ENCODE measurements at regions not wholly inside any gene's neighbourhood (a gene's known extent, or its start where the extent isn't known, plus 50 kb on each side); places are given as distances from the start of the nearest gene placed in this dataset.

DNA sequence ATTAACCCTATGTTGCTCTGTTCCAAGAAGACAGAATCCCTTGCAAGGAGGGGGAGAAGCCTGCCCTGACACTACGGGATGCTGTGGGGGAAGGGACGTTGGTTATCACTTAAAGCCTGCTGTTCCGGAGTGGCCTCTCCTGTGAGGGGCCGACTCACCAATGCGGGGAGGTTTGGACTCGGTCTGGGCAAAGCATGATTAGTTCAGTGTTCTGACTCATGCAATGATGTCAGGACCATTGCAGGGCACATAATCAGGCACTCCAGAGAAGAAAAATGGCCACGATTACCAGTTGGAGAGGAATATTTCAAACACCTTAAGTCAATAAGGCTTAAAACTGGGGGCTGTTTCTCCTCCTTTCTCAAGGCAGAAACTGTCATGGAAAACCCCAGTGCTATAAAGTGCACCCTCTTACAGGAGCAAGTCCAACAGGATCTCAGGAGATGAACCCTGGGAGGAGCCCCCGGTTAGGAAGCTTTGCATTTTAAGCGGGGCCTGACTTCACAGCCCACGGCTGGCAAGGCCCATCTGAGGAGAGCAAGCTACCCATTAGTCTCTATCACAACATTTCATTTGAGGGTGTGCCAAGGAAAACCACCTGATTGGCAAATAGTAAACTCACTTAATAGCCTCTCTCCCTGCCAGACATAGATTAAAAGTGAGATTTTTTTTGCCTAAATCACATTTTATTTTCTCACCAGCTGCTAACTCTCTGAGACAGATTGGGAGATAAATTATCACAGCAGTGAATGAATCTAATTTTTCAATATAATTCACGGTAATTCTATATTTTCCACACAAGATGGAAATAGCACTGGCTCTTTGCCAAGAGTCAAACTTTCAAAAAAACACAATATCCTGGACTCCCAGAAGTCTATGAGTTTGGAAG lies 202.5 kb downstream of the C1orf94 start:
- ChIA-PET POLR2A (no interaction called here), CTCF (no interaction called here)
- no peak for DNase-seq
- no peaks in the 10 kb centered on the region for H3K36me3 Mint-ChIP-seq
- no peak overlapping the region for H3K4me3 Mint-ChIP-seq
- H3K27ac Mint-ChIP-seq, result no peak overlapping the region
- H3K27me3 Mint-ChIP-seq, result peaks cover 43% of the 10 kb centered on the region
- intact Hi-C loops (cut with micrococcal nuclease), result no loop called here
- H3K9me3 Mint-ChIP-seq, result no peaks in the 10 kb centered on the region
- no peaks in the 10 kb centered on the region for H3K4me1 Mint-ChIP-seq (ENCODE audit: low read depth)

GRCh38 chr1:34379911-34380310 lies 203.2 kb downstream of the C1orf94 start:
- Mint-ChIP-seq H3K27me3 (peaks cover 44% of the 10 kb centered on the region), H3K4me3 (no peak overlapping the region), H3K4me1 (ENCODE audit: low read depth) (no peaks in the 10 kb centered on the region), H3K36me3 (no peaks in the 10 kb centered on the region), H3K9me3 (no peaks in the 10 kb centered on the region), H3K27ac (no peak overlapping the region)
- intact Hi-C loops (cut with micrococcal nuclease), result no loop called here
- POLR2A ChIA-PET, result no interaction called here
- DNase-seq, result no peak
- CTCF ChIA-PET, result no interaction called here

DNA sequence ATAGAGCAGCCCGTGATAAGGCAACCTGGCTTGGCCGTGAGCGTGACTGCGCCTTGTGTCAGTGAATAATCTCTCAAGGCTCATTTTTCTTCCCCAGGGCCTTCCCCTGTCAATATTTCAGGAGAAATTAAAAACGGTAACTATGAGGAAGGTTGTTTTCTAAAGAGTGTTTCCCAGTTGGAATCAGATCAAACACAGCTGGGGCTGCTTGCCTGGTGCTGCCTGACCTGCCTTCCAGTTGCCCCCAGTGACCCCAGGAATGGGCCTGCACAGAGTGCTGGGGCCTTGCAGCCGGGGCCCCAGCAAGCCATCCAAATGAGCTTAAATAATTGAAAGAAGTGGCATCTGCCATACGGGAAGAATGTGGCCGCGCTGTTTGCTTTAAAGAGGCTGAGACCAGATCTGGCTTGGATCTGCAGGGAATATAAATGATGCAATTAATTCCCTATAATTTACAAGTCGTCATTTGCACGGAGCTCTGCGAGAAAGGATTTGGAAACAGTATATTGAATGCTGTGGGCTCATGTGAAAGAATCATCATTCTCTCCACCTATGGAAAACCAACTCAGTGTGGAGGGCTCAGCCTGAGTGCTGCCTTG lies 203.9 kb downstream of the C1orf94 start:
- POLR2A ChIA-PET, result no interaction called here
- DNase-seq, result no peak
- no peak overlapping the region for H3K4me3 Mint-ChIP-seq
- peaks cover 44% of the 10 kb centered on the region for H3K27me3 Mint-ChIP-seq
- intact Hi-C loops (cut with micrococcal nuclease), result no loop called here
- H3K27ac Mint-ChIP-seq, result no peak overlapping the region
- H3K4me1 Mint-ChIP-seq (ENCODE audit: low read depth), result no peaks in the 10 kb centered on the region
- H3K36me3 Mint-ChIP-seq, result no peaks in the 10 kb centered on the region
- no peaks in the 10 kb centered on the region for H3K9me3 Mint-ChIP-seq
- CTCF ChIA-PET, result no interaction called here

DNA sequence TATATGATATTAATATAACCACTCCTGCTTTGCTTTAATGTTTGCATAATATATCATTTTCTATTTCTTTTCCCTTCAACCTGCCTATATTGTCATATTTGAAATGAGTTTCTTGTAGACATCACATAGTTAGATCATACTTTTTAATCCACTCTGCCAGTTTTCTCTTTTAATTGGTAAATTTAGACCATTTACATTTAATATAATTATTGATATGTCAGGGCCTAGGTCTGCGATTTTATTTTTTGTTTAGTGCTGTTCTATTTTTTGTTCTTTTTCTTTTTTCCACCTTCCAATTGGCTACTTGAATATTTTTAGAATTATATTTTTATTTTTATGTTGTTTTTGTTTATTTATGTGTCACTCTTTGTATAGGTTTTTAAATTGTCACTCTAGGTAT lies 213.3 kb downstream of the C1orf94 start:
- no peak overlapping the region for H3K27ac Mint-ChIP-seq
- intact Hi-C loops (cut with micrococcal nuclease), result no loop called here
- POLR2A ChIA-PET, result no interaction called here
- CTCF ChIA-PET, result no interaction called here
- H3K4me1 Mint-ChIP-seq (ENCODE audit: low read depth), result no peaks in the 10 kb centered on the region
- no peak for DNase-seq
- no peak overlapping the region for H3K4me3 Mint-ChIP-seq
- no peaks in the 10 kb centered on the region for H3K36me3 Mint-ChIP-seq
- peaks cover 6% of the 10 kb centered on the region for H3K27me3 Mint-ChIP-seq
- H3K9me3 Mint-ChIP-seq, result peaks cover 3% of the 10 kb centered on the region

DNA sequence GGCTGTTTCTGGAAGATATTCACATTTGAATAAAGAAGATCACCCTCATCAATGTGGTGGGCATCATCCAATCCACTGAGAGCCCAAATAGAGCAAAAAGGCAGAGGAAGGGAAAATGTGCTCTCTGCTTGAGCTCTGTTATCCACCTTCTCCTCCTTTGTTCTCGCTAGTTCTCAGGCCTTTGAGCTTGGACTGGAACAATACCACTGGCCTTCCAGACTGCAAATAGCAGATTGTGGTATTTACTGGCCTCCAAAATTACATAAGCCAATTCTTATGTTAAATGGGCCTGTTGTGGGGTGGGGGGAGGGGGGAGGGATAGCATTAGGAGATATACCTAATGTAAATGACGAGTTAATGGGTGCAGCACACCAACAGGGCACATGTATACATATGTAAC lies 219.3 kb downstream of the C1orf94 start:
- H3K4me1 Mint-ChIP-seq (ENCODE audit: low read depth), result no peaks in the 10 kb centered on the region
- DNase-seq, result no peak
- no peak overlapping the region for H3K27ac Mint-ChIP-seq
- H3K27me3 Mint-ChIP-seq, result peaks cover 6% of the 10 kb centered on the region
- no peak overlapping the region for H3K4me3 Mint-ChIP-seq
- ChIA-PET CTCF (no interaction called here), POLR2A (no interaction called here)
- intact Hi-C loops (cut with micrococcal nuclease), result no loop called here
- no peaks in the 10 kb centered on the region for H3K36me3 Mint-ChIP-seq
- no peaks in the 10 kb centered on the region for H3K9me3 Mint-ChIP-seq

DNA sequence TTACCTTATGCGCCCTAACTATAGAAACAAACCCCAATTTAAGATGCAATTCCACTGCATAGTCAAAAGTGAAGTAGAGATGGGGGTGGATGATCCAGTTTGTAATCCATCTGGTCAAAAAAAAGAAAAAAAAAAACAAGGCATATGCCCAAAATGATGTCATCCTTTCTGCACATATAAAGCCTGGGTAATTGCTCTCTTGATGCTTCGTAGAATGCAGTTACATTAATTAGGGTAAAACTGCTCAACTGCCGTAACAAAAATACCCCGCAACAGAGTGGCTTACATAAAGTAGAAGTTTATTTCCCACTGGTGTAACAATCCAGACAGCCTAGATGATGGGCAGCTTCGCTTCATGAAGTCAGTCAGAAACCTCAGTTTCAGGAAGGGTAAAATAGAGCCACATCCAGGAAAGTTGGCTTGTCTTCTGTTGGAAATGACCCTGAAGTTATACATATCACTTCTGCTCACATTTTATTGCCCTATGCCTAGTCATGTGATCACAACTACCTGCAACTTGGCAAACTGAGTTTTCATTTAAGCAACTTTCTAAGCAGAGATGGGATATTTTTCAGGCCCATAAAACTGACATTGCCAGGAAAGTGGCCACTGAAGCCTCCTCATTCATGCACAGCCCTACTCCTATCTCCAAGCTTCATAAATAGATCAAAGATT lies 221.7 kb downstream of the C1orf94 start:
- Mint-ChIP-seq H3K4me1 (ENCODE audit: low read depth) (no peaks in the 10 kb centered on the region), H3K27ac (no peak overlapping the region), H3K4me3 (no peak overlapping the region), H3K36me3 (no peaks in the 10 kb centered on the region), H3K9me3 (no peaks in the 10 kb centered on the region), H3K27me3 (peaks cover 4% of the 10 kb centered on the region)
- ChIA-PET POLR2A (no interaction called here), CTCF (no interaction called here)
- no peak for DNase-seq
- intact Hi-C loops (cut with micrococcal nuclease), result no loop called here

DNA sequence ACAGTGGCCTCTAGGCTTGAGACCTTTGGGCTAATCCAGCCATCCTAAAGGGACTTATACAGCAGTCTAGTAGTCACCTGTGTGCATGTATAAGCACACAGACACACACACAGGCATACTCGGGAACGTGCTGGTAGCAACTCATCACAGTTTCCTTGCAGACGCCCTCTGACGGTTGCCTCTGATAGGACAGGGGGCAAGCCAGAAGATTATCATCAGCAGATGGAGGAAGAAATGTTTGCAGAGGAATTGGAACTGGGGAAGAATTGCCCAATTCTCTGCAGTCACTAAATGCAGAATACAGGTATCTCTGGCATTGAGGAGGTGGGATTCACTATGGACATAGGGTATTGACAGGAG lies 222.2 kb downstream of the C1orf94 start:
- DNase-seq, result no peak
- no peak overlapping the region for H3K27ac Mint-ChIP-seq
- CTCF ChIA-PET, result no interaction called here
- no peak overlapping the region for H3K4me3 Mint-ChIP-seq
- POLR2A ChIA-PET, result no interaction called here
- peaks cover 4% of the 10 kb centered on the region for H3K27me3 Mint-ChIP-seq
- intact Hi-C loops (cut with micrococcal nuclease), result no loop called here
- H3K4me1 Mint-ChIP-seq (ENCODE audit: low read depth), result no peaks in the 10 kb centered on the region
- no peaks in the 10 kb centered on the region for H3K9me3 Mint-ChIP-seq
- no peaks in the 10 kb centered on the region for H3K36me3 Mint-ChIP-seq

DNA sequence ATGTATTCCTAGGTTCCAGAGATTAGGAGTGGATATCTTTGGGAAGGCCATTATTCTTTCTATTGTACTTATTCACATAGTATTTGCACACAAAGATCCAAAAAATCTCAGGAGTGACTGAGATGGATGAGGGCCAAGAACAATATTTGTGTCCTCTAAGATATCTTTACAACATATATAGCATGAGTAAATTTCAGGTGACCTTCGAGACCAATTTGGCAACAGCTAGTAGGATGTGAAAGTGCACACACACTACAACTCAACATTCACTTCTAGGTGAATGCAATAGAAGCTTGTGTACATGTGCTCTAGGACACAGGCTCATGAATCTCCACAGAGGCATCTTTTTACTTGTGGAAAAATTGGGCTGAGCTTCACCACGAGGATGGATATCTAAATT lies 224.0 kb downstream of the C1orf94 start:
- H3K36me3 Mint-ChIP-seq, result no peaks in the 10 kb centered on the region
- H3K27ac Mint-ChIP-seq, result no peak overlapping the region
- H3K4me3 Mint-ChIP-seq, result no peak overlapping the region
- CTCF ChIA-PET, result no interaction called here
- no peaks in the 10 kb centered on the region for H3K4me1 Mint-ChIP-seq (ENCODE audit: low read depth)
- peaks cover 4% of the 10 kb centered on the region for H3K27me3 Mint-ChIP-seq
- POLR2A ChIA-PET, result no interaction called here
- DNase-seq, result no peak
- peaks cover 4% of the 10 kb centered on the region for H3K9me3 Mint-ChIP-seq
- intact Hi-C loops (cut with micrococcal nuclease), result no loop called here

DNA sequence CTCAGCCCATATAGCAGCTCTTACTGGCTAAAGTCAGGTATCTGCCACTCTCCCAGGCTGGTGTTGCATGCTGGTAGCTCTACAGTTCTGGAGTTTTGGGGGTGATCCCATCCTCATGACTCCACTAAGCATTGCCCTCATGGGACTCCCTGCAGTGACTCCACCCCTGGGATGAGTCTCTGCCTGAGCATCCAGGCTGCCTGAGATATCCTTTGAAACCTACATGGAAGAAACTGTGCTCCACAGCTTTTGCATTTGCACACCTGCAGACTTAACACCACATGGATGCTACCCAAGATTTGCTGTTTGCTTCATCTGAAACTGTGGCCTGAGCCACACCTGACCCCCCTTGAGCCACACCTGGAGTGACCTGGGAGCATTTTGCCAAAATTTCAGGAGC lies 226.4 kb downstream of the C1orf94 start:
- Mint-ChIP-seq H3K36me3 (no peaks in the 10 kb centered on the region), H3K4me3 (no peak overlapping the region), H3K9me3 (peaks cover 4% of the 10 kb centered on the region), H3K27me3 (peaks cover 9% of the 10 kb centered on the region), H3K27ac (no peak overlapping the region), H3K4me1 (ENCODE audit: low read depth) (no peaks in the 10 kb centered on the region)
- intact Hi-C loops (cut with micrococcal nuclease), result no loop called here
- no peak for DNase-seq
- ChIA-PET CTCF (no interaction called here), POLR2A (no interaction called here)

GRCh38 chr1:34404804-34405203 lies 228.1 kb downstream of the C1orf94 start:
- DNase-seq, result no peak
- no peak overlapping the region for H3K4me3 Mint-ChIP-seq
- intact Hi-C loops (cut with micrococcal nuclease), result no loop called here
- POLR2A ChIA-PET, result no interaction called here
- CTCF ChIA-PET, result no interaction called here
- H3K27me3 Mint-ChIP-seq, result peaks cover 6% of the 10 kb centered on the region
- no peak overlapping the region for H3K27ac Mint-ChIP-seq
- peaks cover 4% of the 10 kb centered on the region for H3K9me3 Mint-ChIP-seq
- H3K36me3 Mint-ChIP-seq, result no peaks in the 10 kb centered on the region
- no peaks in the 10 kb centered on the region for H3K4me1 Mint-ChIP-seq (ENCODE audit: low read depth)

GRCh38 chr1:34405266-34405959 lies 228.7 kb downstream of the C1orf94 start:
- intact Hi-C loops (cut with micrococcal nuclease), result no loop called here
- Mint-ChIP-seq H3K36me3 (no peaks in the 10 kb centered on the region), H3K27me3 (peaks cover 6% of the 10 kb centered on the region), H3K27ac (no peak overlapping the region), H3K9me3 (peaks cover 4% of the 10 kb centered on the region), H3K4me3 (no peak overlapping the region), H3K4me1 (ENCODE audit: low read depth) (no peaks in the 10 kb centered on the region)
- ChIA-PET POLR2A (no interaction called here), CTCF (no interaction called here)
- no peak for DNase-seq

DNA sequence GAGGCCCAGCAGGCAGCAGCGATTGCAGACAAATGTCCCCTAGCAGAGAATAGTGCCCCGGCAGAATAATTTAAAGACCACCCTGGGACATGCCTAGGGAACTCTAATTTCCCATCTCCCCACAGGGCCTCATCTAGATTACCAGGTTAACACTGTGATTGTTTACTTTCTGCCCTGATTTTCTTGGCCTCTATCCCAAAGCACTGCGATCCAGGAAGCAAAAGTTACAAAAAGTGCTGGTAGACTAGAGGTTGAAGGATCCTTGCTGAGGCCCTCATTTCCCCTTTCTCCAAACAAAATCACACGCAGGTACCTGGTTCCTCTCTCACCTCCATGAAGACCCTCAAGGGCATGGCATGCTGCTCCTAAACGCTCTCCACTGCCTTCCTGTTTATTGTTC lies 229.7 kb downstream of the C1orf94 start:
- Mint-ChIP-seq H3K9me3 (peaks cover 4% of the 10 kb centered on the region), H3K36me3 (no peaks in the 10 kb centered on the region), H3K4me3 (no peak overlapping the region), H3K4me1 (ENCODE audit: low read depth) (no peaks in the 10 kb centered on the region), H3K27me3 (peaks cover 6% of the 10 kb centered on the region), H3K27ac (no peak overlapping the region)
- CTCF ChIA-PET, result no interaction called here
- POLR2A ChIA-PET, result no interaction called here
- no peak for DNase-seq
- intact Hi-C loops (cut with micrococcal nuclease), result no loop called here
